ENCODE measurements at regions not wholly inside any gene's neighbourhood (a gene's known extent, or its start where the extent isn't known, plus 50 kb on each side); places are given as distances from the start of the nearest gene placed in this dataset.
"Not testable (repeated sequence)": the region's sequence is repeated elsewhere in the genome, so short reads cannot be mapped to it uniquely, and the experiment has no call there.

- TF ChIP-seq CTCF, POLR2A, POLR2AphosphoS5 (IDR thresholded peaks at IDR 0.05): not testable (repeated sequence)
Measured at GRCh38 chr7:153974603-153975002, 77.6 kb upstream of the DPP6 start.
